ENCODE measurements at regions not wholly inside any gene's neighbourhood (a gene's known extent, or its start where the extent isn't known, plus 50 kb on each side); places are given as distances from the start of the nearest gene placed in this dataset.

DNA sequence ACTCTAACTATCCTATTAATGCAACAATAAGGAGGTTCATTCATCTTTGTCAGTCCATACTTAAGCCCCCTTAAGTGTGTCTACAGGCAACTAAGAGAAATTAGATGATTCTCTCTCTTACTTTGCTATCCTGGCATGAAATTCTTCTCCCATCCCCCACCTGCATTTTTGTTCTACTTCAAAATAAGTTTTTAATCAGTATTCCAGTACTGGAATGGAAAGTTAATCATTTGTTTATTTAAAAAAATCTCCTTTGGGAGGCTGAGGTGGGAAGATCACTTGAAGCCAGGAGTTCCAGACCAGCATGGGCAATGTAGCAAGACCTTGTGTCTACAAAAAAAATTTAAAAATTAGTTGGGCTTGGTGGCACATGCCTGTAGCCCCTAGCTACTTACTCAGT, 222.1 kb downstream of the MZT1 start:
- H3K4me1 ChIP-seq, result no peaks in the 10 kb centered on the region
- H3K9me3 ChIP-seq, result no peaks in the 10 kb centered on the region
- intact Hi-C loops (cut with DNase I), result no loop called here
- no peak overlapping the region for H3K27ac ChIP-seq
- no peaks in the 10 kb centered on the region for H3K36me3 ChIP-seq
- no peak overlapping the region for H3K4me3 ChIP-seq
- TF ChIP-seq, protein P1, sequence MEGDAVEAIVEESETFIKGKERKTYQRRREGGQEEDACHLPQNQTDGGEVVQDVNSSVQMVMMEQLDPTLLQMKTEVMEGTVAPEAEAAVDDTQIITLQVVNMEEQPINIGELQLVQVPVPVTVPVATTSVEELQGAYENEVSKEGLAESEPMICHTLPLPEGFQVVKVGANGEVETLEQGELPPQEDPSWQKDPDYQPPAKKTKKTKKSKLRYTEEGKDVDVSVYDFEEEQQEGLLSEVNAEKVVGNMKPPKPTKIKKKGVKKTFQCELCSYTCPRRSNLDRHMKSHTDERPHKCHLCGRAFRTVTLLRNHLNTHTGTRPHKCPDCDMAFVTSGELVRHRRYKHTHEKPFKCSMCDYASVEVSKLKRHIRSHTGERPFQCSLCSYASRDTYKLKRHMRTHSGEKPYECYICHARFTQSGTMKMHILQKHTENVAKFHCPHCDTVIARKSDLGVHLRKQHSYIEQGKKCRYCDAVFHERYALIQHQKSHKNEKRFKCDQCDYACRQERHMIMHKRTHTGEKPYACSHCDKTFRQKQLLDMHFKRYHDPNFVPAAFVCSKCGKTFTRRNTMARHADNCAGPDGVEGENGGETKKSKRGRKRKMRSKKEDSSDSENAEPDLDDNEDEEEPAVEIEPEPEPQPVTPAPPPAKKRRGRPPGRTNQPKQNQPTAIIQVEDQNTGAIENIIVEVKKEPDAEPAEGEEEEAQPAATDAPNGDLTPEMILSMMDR (IDR thresholded peaks at IDR 0.05), result no peak
- DNase-seq (ENCODE audit: low spot score in 2 of 2), result no peak
- H3K27me3 ChIP-seq, result no peaks in the 10 kb centered on the region

- no peaks in the 10 kb centered on the region for H3K4me1 ChIP-seq
- TF ChIP-seq, protein P1 (IDR thresholded peaks at IDR 0.05), result no peak
- H3K27me3 ChIP-seq, result no peaks in the 10 kb centered on the region
- intact Hi-C loops (cut with DNase I), result no loop called here
- no peak for DNase-seq (ENCODE audit: low spot score in 2 of 2)
- H3K9me3 ChIP-seq, result no peaks in the 10 kb centered on the region
- no peaks in the 10 kb centered on the region for H3K36me3 ChIP-seq
- no peak overlapping the region for H3K4me3 ChIP-seq
- H3K27ac ChIP-seq, result no peak overlapping the region
Measured at GRCh38 chr13:72504131-72504841, 223.1 kb downstream of the MZT1 start.

DNA sequence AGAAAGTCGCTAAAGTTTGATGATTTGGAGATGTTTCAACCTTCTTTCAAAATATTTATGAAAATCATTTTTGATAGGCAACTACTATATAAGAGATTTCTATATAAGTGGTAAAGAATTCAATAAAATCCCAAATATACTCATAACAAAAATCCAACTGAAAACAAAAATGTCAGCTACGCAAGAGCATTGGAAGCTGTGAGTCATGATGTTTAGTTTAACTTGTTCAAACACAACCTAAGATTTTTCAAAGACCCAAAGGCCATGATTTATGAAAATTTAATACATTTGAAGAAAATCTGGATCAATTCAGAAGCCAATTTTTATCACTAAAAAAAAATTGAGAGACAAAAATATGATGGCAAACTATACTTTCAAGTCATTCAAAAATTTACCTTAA, 226.6 kb downstream of the MZT1 start:
- no peak overlapping the region for H3K4me3 ChIP-seq

GRCh38 chr13:72495681-72496080, 231.7 kb downstream of the MZT1 start:
- intact Hi-C loops (cut with DNase I), result no loop called here
- no peak for DNase-seq (ENCODE audit: low spot score in 2 of 2)
- Histone ChIP-seq H3K4me3 (no peak overlapping the region), H3K9me3 (no peaks in the 10 kb centered on the region), H3K27me3 (no peaks in the 10 kb centered on the region), H3K36me3 (no peaks in the 10 kb centered on the region), H3K4me1 (no peaks in the 10 kb centered on the region), H3K27ac (no peak overlapping the region)
- TF ChIP-seq, protein P1 (IDR thresholded peaks at IDR 0.05), result no peak

More for the DNA sequence above, 226.6 kb downstream of the MZT1 start:
- no peaks in the 10 kb centered on the region for H3K36me3 ChIP-seq
- TF ChIP-seq, protein P1 (IDR thresholded peaks at IDR 0.05), result no peak
- no peak overlapping the region for H3K27ac ChIP-seq
- no peaks in the 10 kb centered on the region for H3K9me3 ChIP-seq
- no peak for DNase-seq (ENCODE audit: low spot score in 2 of 2)
- no peaks in the 10 kb centered on the region for H3K27me3 ChIP-seq
- intact Hi-C loops (cut with DNase I), result no loop called here
- no peaks in the 10 kb centered on the region for H3K4me1 ChIP-seq

GRCh38 chr13:72489751-72490150, 237.7 kb downstream of the MZT1 start:
- Histone ChIP-seq H3K27me3 (no peaks in the 10 kb centered on the region), H3K4me1 (no peaks in the 10 kb centered on the region), H3K27ac (no peak overlapping the region), H3K4me3 (no peak overlapping the region), H3K9me3 (no peaks in the 10 kb centered on the region), H3K36me3 (no peaks in the 10 kb centered on the region)
- TF ChIP-seq, protein P1 (IDR thresholded peaks at IDR 0.05), result no peak
- intact Hi-C loops (cut with DNase I), result no loop called here
- DNase-seq (ENCODE audit: low spot score in 2 of 2), result no peak

- Histone ChIP-seq H3K4me1 (no peaks in the 10 kb centered on the region), H3K9me3 (no peaks in the 10 kb centered on the region), H3K27ac (no peak overlapping the region), H3K36me3 (no peaks in the 10 kb centered on the region), H3K4me3 (no peak overlapping the region), H3K27me3 (no peaks in the 10 kb centered on the region)
- intact Hi-C loops (cut with DNase I), result no loop called here
- no peak for DNase-seq (ENCODE audit: low spot score in 2 of 2)
- TF ChIP-seq, protein P1 (IDR thresholded peaks at IDR 0.05), result no peak
Measured at GRCh38 chr13:72473321-72473720, 254.1 kb downstream of the MZT1 start.
